GM19239 (cell line): ENCODE measurements at regions not wholly inside any gene's neighbourhood (a gene's known extent, or its start where the extent isn't known, plus 50 kb on each side); places are given as distances from the start of the nearest gene placed in this dataset.
"Not testable (repeated sequence)": the region's sequence is repeated elsewhere in the genome, so short reads cannot be mapped to it uniquely, and the experiment has no call there.

Source experiments
- DNase-seq: peaks from one replicate; pipeline ENCODE4 v3.0.0; 2011; ENCODE audit warnings: low spot score; ENCODE audit not compliant: insufficient read length
- FAIRE-seq: peaks from 2 replicates; lab custom pipeline; 2011; peaks lifted over from hg19 to GRCh38; lab: Jason Lieb, UNC

DNA sequence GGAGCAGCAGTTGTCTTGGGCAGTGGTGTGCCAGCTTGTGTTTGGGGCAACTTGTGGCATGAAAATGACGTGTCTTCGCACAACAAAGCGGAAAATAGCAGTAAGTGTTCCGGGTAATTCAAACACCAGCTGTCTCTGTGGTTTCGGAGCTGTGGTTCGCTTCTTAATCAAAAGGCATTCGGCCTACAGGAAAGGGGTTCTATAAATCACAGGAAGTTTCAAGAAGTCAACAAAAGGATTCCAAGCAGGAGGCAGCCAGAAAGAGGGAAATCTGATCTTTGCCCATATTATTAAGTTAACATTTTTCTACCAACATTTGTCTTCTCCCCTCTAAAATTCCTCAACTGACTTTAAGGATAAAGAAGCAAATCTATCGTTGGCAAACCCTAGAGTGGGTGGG is 353.4 kb downstream of the FGFR2 start:
- no peak for DNase-seq
- FAIRE-seq: no peak

DNA sequence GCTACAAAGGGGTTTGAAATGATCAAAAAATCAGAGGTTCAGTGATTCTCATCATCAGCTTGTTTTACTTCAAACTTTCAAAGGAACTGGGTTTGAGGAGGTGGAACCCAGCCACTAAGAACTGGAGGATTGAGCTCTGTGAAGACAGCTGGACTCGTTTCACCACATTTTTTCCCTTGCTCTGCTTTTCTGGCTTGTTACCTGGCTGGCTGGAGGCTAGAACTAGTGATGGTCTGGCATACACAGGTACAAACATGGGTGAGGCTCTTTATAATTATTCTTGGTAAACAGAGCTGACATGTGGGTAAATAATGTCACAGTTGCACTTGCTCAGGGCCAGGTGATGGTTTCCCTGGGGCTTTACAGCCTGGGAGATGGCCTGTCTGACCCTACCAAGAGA is 352.5 kb downstream of the FGFR2 start:
- DNase-seq (no peak), FAIRE-seq (no peak)

DNA sequence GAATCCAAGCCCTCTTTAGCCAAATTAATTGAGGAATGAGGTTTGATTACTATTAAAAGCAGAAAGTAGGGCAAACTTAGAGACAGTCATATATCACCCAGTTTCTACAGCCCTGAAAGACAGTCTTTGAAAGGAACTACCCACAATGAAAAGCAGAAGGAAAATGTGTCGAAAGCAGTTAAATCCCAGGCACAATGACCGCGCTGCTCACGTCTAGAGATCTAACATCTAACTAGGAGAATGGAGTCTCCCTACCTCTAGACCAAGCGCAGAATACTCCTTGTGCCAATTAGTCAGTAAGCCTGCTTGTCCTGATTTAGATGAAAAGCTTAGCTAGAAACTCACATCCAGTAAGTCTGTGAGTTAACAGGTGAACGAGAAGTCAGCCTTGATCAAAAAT is 350.0 kb downstream of the FGFR2 start:
- DNase-seq (no peak), FAIRE-seq (no peak)

DNA sequence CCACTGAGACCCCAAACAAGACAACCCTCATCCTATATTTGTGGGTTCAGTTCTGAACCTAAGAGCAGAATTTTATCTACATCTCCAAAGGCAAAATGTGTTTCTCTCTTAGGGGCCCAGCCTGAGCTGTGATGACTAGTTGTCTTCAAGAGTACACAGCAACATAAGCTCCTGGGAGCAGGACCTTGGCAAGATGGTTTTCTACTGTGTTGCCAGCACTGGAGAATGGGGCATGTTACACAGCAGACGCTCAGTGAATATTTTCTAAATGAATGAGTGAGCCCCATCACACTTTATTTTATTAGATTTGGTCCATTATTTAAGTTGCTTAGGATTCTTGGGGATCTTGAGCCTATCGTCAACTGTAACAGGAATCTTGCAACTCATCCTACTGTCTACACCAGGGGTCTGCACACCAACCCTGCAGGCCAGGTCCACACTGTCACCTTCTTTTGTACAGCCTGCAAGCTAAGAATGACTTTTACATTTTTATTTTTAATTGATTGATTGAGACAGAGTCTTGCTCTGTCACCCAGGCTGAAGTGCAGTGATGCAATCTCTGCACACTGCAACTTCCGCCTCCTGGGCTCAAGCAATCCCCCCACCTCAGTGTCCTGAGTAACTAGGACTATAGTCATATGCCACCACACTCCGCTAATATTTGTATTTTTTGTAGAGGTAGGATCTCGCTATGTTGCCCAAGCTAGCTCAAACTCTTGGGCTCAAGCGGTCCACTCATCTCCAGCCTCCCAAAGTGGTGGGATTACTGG is 347.1 kb downstream of the FGFR2 start:
- FAIRE-seq (no peak), DNase-seq (no peak)

DNA sequence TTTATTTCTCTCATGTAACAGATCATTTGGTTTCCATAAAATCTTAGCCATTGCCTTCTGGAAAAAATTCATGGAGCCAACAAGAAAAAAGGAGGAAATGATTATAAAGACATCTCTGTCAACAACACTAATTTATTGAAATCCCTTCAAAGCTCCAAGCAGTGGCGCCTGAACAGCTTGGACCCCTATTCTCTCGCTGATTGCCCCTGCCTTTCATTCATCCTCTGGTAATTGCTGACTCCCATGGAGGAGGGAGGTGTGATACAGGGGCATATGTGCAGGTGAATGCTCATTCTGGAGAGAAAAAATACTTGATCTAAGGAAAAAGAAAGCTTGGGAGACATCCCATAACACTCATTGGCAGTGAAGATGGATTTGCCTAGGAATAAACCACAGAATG is 345.5 kb downstream of the FGFR2 start:
- no peak for FAIRE-seq
- DNase-seq: no peak

DNA sequence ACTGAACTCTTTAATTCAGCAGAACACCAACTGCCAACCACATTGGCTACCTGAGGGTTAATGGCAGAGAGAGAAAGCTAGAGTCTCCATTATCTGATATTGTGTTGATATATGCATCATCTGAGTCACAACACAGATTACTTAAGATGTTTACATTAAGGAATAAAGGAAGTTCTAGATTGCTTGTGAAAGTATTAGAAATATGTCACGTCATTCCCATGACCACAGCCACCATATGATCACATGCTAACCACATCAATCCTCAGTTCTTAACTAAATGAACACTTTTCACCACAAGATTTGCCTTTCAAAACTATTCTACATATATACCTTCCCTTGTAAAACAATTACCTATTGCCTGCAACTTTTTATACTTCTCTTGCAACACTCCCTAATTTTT is 337.9 kb downstream of the FGFR2 start:
- no peak for DNase-seq

DNA sequence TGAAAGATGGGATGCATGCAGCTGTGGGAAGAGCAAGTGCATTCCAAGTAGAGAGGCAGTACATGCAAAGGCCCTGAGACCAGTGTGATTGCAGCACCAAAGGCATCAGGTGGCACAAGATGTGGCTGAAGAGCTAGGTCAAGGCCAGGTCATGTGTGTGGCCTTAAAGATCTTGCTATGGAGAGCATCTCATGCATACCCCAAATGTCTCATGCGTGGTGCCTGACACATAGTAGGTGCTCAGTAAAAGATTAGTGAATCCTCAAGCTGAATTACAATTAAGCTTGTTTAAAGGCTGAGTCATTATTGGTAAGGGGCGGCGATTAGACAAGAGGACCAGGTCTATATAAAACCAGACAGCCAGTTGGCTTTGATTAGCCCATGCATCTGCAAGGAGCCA is 336.6 kb downstream of the FGFR2 start:
- FAIRE-seq (no peak), DNase-seq (no peak)

More for the DNA sequence above, 337.9 kb downstream of the FGFR2 start:
- FAIRE-seq: no peak

DNA sequence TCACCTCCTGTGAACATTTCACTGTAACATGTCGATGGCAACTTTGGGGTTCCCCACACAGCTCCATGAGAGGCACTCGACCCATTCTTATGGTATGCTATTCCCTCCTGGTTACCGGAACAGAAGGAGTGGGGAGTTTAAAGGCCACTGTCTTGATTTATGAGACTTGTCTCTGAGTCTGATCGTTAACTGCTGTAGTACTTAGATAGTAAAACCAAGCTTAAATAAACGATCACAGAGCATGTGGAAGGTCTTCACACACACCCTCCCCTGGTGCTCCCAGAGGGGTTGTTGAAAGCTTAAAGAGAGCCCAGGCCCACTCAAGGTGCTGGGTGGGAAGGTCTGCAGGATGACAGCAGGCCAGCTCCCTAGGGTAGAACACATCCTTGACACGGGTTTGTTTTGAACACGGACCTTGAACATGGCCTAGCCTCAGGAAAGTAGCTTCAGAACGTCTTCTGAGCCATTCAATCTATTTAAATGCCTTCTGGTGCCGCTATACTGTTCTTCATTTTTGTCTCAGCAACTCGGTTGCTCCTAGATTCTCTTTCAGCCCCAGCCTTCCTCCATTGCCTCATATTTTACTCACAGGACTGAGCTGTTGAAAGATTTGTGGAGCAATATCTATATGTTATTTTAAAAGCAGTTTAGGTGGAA is 335.3 kb downstream of the FGFR2 start:
- FAIRE-seq (no peak), DNase-seq (no peak)

DNA sequence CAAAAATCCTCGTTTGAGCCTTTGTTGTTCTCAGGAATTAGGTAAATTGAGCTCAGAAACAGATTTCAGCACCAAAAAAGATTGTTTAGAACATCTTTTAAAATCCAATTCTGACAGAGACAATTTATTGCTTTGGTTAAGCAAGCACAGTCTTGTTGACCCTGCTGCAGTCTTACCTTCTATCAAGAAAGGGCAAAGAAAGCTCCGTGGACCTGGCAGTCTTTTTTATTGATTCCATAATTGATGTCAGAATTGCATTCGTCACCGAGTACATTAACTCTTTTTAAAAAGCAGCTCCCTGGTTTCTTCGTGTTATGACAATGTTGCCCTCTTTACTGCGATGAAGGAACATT is 334.8 kb downstream of the FGFR2 start:
- DNase-seq (no peak), FAIRE-seq (no peak)

DNA sequence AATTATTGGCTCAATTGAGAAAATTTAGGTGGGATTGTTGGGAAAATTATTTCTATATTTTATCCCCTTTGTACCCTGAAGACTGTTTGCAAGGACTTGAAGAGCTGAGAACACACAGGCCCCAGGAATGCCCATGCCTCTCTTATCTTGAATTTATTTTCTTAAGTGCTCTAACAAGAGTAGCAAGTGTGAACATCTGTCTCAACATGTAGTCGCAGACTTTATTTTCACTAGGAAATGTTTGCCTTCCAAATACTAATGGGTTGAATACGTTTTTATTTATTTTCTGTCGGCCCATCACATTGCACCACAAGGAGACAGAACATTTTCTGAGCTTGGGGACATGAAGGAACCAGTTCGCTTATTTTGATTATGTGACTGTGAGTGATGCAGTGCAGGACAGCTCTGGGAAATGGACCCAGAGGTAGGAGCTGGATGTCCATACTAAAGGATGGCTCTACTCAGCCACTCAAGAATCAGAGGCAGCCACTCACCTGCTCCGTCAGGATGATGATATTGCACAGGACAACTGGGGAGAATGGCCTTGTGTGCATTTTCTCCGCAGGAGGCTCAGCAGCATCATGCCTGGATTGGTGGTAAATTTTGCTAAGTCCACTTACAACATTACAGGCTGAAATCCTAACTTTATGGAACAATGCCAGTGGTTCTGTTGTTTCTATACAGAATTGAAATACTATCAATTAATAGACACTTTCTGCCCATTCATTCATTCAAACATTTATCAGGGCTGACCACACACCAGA is 332.7 kb downstream of the FGFR2 start:
- no peak for FAIRE-seq
- no peak for DNase-seq

DNA sequence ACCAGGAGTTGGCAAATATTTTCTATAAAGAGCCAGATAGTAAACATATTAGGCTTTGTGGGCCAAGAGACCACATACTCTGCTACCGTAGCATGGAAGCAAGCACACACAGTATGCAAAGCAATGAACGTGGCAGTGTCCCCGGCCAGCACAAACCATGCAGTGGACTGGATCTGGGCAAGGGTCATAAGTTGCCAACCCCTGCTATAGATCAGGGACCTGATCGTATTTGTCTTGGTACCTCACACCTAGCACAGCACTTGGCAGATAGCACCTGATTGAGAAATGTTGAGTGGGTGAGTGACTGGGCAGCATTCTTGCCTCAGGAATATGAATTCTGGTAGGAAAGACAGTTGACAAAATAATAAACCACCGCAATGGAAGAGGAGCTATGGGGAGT is 331.9 kb downstream of the FGFR2 start:
- no peak for FAIRE-seq
- no peak for DNase-seq

DNA sequence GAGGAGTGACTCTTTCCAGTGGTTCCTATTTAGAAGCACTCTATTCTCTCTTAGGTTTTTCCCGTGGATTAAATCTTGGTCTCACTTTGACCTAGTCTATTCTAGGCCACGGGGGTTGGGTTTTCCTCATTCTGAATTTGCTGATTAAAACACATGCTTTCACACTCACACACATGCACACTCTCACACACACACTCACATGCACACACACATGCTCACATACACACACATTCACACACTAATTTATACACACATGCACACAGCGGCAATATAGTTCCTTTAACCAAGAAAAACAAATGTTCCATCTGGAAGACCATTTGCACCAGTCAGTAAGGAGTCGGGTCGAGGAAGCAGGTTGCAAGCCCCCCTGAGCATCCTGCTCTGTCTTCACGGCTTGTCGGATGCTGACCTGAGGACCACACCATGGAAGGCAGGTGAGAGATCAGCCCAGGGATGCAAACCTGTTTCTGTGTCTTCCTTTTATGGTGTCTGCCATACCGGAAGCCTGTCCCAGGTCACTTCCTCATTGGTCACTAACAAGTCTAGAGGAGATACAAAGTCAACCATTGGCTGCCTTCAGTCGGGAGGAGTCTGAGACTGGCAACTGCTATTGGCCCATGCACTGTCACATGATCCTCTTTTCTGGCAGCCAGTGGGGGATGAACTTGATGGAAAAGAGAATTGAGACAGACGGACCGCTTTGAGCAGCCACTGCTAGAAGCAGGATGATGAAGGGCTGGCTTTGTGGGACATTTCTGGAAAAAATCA is 330.8 kb downstream of the FGFR2 start:
- DNase-seq: no peak
- FAIRE-seq: no peak

DNA sequence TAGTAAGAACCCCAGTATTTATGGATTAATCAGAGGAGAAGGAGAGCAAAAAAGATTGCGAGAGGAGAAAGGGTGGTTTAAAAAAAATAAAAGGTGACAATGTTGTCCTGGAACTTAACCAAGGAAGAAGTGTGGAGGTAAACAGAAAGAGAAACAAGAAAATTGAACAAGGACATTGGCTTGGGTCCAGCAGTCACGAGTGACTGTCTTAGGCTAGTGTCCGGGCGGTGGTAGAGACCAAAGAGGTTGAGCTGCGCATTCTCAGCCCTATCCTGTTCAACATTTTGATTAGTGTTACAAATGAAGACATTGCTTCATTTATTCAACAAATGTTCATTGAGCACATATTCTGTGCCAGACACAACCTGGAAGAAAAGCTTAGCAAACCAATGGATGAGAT is 329.9 kb downstream of the FGFR2 start:
- no peak for DNase-seq
- no peak for FAIRE-seq

DNA sequence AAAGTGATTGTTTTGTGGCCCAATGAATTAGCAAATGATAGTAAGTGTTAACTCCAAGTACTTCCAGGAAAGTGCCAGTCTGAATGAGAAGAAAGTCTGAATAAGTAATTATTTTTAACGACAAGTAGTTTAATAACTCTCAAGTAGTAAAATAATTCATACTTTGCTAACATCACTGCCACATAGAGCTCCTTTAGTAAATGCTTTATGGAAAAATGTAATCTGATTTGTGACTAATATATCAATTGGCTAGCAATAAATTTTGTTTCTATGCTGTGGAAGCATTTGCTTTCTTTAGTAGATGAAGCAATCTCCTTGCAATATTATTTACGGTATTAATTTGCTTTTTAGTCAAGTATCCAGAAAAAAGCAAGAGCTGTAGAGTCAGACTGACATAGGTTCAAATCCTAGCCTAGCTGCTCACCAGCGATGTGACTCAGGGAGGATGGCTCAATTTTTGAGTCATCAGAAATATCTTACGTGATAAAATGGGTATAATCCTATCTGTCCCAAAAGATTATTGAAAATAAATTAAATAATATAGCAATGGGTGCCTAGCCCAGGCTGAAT is 329.3 kb downstream of the FGFR2 start:
- FAIRE-seq (no peak), DNase-seq (no peak)

DNA sequence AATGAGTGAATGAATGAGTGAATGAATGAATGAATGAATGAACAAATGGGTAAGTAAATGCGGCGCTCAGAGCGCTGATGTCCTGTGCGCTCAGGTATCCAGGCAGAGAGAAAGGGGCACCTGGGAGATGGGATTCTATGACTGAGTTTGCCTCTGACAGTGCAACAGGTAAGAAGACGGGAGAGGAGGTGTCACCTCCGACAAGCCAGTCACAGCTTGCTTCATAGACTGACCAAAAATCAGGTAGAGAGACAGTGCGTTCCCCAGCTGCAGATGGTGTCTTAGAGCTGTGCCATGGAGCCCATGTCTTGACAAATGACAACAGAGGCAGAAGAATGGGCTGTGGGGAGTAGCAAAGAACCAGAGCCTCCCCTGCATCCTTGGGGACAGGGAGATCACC is 327.3 kb downstream of the FGFR2 start:
- FAIRE-seq (no peak), DNase-seq (no peak)

DNA sequence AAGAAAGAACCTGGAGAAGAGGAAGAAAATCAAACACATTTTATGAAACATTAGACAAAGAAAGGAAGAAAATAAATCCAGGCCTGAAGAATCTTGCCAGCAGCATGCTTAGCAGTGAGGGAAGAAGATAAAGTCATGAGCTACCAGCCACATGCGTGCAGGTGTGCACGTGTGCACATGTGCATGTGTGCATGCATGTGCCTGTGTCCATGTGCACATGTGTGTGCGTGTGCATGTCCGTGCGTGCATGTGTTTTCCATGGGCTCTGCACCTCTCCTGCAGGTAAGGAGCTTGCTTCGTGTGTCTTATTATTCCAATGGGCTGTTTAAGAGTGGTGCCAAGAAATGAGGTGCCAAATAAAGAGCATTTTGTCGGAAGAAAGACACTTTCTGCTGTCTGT is 322.2 kb downstream of the FGFR2 start:
- FAIRE-seq (no peak), DNase-seq (no peak)

DNA sequence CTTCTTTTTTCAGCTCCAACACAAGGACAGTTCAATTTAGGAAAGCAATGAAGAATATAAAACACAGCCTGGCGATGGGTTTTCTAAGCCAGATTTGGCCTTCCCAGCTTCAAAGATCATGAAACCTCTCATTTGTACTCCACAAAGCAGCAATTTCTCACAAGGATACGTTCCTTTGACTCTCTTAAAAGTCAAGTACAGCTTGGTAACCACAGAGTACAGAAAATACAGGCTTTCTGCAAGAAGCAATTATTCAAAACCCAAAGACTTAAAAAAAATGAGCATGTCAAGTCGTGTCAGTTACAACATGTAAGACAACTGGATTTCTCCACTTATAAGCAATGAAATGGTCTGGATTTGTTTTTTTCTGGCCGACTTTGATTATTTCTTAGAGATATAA is 321.4 kb downstream of the FGFR2 start:
- FAIRE-seq: no peak
- DNase-seq: no peak

DNA sequence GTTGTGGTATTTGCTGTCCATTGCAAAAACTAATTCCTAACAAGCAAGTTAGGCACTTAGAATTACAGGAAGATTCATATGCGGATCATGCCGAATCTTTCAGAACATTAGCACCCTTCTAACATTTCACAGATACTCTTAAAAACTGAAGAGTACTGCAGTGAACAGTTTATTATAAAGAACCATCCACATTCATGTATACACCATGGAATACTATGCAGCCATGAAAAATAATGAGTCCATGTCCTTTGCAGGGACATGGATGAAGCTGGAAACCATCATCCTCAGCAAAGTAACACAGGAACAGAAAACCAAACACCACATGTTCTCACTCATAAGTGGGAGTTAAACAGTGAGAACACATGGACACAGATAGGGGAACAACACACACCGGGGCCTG is 319.9 kb downstream of the FGFR2 start:
- not testable (repeated sequence) for DNase-seq, FAIRE-seq

DNA sequence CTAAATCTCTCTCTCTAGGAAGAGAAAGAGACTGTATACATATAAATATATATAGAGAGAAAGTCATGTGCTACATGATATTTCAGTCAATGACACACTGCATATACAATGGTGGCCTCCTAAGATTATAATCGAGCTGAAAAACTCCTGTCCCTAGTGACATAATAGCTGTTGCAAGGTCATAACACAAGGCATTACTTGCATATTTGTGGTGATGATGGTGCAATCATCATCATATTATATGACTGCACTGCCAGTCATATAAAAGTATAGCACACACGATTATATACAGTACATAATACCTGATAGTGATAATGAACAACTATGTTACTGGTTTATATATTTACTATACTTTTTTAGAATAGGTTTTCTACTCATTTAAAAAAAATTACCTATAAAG is 316.7 kb downstream of the FGFR2 start:
- FAIRE-seq: no peak
- no peak for DNase-seq

DNA sequence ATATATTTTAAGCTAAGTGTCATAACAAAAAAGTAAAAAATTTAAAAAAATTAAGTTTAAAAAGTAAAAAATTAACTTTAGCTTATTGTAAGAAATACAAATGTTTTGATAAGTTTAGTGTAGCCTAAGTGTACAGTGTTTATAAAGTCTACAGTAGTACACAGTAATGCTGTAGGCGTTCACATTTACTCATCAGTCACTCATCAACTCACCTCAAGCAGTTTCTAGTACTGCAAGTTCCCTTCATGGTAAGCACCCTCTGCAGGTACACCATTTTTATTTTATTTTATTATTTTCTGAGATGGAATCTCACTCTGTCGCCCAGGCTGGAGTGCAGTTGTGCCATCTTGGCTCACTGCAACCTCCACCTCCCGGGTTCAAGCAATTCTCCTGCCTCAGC is 316.0 kb downstream of the FGFR2 start:
- no peak for FAIRE-seq
- DNase-seq: no peak
